OCI-LY7 (cell line): ENCODE measurements at regions not wholly inside any gene's neighbourhood (a gene's known extent, or its start where the extent isn't known, plus 50 kb on each side); places are given as distances from the start of the nearest gene placed in this dataset.
A peak's percentile ranks its signal among the peaks of the same experiment; 100 is the strongest.

Source experiments
- EZH2phosphoT487 ChIP-seq: fragments of 200-600 bp; sonication (generic); IDR thresholded peaks from 2 replicates; pipeline ENCODE4 v1.6.1; 2018; ENCODE audit warnings: low read depth, borderline replicate concordance, mild to moderate bottlenecking, mixed run types, antibody characterized with exemption, low read length, moderate library complexity, mixed read lengths
- TF ChIP-seq, protein P1 (sequence below): fragments of 200-600 bp; sonication (generic); conservative IDR thresholded peaks from 2 replicates; pipeline ENCODE4 v1.5.1; 2014; ENCODE audit warnings: mild to moderate bottlenecking, antibody characterized with exemption, low read length, moderate library complexity, mixed read lengths

- TF ChIP-seq, protein P1, sequence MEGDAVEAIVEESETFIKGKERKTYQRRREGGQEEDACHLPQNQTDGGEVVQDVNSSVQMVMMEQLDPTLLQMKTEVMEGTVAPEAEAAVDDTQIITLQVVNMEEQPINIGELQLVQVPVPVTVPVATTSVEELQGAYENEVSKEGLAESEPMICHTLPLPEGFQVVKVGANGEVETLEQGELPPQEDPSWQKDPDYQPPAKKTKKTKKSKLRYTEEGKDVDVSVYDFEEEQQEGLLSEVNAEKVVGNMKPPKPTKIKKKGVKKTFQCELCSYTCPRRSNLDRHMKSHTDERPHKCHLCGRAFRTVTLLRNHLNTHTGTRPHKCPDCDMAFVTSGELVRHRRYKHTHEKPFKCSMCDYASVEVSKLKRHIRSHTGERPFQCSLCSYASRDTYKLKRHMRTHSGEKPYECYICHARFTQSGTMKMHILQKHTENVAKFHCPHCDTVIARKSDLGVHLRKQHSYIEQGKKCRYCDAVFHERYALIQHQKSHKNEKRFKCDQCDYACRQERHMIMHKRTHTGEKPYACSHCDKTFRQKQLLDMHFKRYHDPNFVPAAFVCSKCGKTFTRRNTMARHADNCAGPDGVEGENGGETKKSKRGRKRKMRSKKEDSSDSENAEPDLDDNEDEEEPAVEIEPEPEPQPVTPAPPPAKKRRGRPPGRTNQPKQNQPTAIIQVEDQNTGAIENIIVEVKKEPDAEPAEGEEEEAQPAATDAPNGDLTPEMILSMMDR: peak; percentile 68
- TF ChIP-seq EZH2phosphoT487: no peak
Observed at GRCh38 chr11:109939166-109939810, 153.9 kb upstream of the ZC3H12C start.
